D721Med (cell line): ENCODE measurements at regions not wholly inside any gene's neighbourhood (a gene's known extent, or its start where the extent isn't known, plus 50 kb on each side); places are given as distances from the start of the nearest gene placed in this dataset.
A peak's percentile ranks its signal among the peaks of the same experiment; 100 is the strongest.

Experiments
- DNase-seq: peaks from one replicate; pipeline ENCODE4 v3.0.0; 2011; ENCODE audit warnings: low spot score; ENCODE audit not compliant: insufficient read length
- FAIRE-seq: peaks from 2 replicates; lab custom pipeline; 2011; peaks lifted over from hg19 to GRCh38; lab: Jason Lieb, UNC
- TF ChIP-seq, protein P1 (sequence below): IDR thresholded peaks from 2 replicates; pipeline ENCODE4 v1.5.1; 2012; ENCODE audit warnings: mild to moderate bottlenecking, control low read depth; ENCODE audit not compliant: insufficient read depth; ENCODE audit errors: missing control alignments

DNA sequence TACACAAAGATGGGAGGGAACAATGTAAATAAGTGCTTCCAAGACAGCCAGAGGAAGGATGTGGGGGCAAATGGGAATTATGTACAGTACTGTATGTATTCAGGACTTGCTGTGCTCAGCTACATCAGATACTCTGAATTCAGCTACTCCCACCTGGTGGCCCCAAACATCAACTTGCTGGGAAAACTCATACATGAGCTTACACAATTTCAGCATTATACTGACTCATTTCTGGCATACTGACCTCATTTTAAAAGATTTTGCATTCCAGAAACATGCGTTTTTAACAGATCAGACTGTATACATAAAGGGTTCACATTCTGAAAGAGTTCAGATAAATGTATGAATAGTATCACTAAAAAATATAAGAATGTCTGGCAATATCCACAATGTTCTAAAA lies 59.7 kb downstream of the GPX5 start:
- DNase-seq (no peak), FAIRE-seq (no peak)
- TF ChIP-seq, protein P1, sequence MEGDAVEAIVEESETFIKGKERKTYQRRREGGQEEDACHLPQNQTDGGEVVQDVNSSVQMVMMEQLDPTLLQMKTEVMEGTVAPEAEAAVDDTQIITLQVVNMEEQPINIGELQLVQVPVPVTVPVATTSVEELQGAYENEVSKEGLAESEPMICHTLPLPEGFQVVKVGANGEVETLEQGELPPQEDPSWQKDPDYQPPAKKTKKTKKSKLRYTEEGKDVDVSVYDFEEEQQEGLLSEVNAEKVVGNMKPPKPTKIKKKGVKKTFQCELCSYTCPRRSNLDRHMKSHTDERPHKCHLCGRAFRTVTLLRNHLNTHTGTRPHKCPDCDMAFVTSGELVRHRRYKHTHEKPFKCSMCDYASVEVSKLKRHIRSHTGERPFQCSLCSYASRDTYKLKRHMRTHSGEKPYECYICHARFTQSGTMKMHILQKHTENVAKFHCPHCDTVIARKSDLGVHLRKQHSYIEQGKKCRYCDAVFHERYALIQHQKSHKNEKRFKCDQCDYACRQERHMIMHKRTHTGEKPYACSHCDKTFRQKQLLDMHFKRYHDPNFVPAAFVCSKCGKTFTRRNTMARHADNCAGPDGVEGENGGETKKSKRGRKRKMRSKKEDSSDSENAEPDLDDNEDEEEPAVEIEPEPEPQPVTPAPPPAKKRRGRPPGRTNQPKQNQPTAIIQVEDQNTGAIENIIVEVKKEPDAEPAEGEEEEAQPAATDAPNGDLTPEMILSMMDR = no peak

DNA sequence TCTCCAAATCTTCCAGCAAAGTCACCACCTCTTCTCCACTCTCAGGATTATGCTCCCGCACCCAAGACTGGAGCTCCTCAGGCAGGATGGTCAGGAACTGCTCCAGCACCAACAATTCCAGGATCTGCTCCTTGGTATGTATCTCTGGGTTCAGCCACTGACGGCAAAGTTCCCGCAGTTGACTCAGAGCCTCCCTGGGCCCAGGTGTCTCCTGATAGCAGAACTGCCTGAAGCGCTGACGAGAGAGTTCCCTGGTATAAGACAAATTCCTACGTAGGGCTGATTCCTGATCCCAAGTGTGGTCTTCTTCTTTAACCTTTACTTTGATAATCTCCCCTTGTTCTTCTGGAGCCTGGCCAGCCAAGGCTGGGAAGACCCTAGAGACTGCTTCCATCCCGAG lies 60.6 kb downstream of the GPX5 start:
- no peak for DNase-seq
- no peak for FAIRE-seq
- TF ChIP-seq, protein P1 = no peak

GRCh38 chr6:28586962-28587745 lies 61.5 kb downstream of the GPX5 start:
- TF ChIP-seq, protein P1 = no peak
- FAIRE-seq (no peak), DNase-seq (peak; percentile 57)

GRCh38 chr6:28587746-28588075 lies 62.0 kb downstream of the GPX5 start:
- TF ChIP-seq, protein P1 = no peak
- DNase-seq = no peak
- FAIRE-seq = no peak

DNA sequence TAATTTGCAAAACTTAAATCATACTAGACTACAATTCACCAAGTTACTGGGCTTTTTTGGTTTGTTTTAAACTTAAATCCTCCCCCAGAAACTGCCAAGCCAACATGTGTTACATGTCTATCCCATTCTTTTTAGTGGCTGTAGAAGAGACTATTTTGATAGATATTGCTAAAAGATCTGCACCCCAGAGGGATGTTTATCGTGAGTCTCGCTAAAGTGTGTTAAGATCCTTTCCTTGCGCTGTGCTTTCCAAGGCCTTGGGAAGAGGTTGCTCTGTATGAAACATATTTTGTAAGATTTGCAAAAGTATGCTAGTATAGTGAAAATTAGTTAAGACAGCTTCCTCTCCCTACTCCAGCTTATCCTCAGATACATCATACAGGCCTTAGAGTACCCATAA lies 63.0 kb downstream of the GPX5 start:
- TF ChIP-seq, protein P1 = no peak
- FAIRE-seq (no peak), DNase-seq (no peak)

DNA sequence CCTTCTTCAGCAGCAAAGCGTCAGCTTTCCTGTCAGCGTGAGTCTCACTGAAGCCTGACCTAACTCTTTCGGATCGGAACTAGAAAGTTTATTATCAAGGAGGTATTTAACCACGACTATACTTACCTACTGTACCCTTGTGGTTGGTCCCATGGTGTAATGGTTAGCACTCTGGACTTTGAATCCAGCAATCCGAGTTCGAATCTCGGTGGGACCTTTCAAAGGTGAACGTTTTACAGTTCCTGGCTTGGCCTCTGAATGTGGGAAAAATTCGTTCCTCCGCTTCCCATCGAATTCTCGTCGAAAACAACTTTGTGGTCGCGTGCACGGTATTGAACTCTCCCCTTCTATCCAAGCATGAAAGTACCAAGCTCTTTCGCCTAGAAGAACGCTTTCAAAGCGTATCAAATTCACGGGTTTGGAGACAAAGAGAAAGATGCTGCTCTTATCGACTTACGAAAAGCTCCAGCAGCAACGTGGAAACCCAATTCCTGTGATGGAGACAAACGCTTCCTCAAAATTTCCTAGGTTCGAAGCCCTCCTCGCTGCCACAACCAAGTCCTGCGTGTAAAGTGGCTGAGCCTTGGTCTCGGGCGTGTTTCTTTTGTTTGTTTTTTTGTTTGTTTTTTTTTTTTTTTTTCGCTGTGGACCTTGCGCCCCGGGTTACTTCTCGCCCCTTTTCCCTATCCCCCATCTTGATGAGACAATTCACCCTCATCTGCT lies 63.7 kb downstream of the GPX5 start:
- TF ChIP-seq, protein P1 = no peak
- no peak for DNase-seq
- peak; percentile 86 for FAIRE-seq

DNA sequence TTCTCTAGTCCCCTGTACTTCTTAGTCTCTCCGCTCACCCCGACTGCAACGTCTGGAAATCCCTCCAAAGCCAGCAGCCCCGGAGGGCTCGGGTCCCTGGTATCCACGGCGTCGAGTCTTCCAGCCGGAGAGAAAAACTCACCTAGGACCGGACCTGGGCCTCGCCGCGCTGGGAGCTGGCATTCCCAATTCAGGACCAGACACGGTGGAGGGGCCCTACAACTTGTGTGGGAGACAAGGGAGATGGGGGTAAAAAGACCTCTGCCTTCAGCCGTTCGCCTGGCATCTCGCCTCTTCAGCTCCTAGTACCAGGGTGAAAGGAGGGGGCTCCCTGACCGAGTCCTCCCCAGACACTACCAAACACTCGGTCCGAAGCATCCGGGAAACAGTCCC lies 64.3 kb downstream of the GPX5 start:
- TF ChIP-seq, protein P1 = no peak
- FAIRE-seq (no peak), DNase-seq (no peak)
